ENCODE measurements at regions not wholly inside any gene's neighbourhood (a gene's known extent, or its start where the extent isn't known, plus 50 kb on each side); places are given as distances from the start of the nearest gene placed in this dataset.

DNA sequence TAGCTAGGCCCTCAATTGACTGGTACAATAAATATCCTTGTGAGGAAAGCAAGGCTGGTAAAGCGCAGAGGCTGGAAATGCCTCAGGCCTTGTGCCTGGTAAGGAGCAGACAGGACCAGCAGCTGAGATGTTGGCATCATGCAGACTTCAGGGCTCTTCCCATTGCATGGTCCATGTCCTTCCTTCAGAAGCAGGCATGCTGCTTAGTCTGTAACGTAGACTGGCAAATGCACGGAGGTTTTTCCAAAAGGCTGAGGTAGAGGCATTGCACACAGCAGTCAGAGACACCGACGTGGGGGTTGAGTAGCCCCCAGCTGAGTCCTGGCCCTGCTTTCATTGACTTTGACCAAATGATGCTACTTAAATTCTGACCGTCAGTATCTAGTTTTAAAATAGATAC, 87.1 kb downstream of the ADRB2 start:
- Histone ChIP-seq H3K36me3 (ENCODE audit: insufficient read depth, low read length) (no peaks in the 10 kb centered on the region), H2AFZ (ENCODE audit: low read length, unreplicated experiment) (no peak overlapping the region), H3K79me2 (ENCODE audit: control insufficient read depth, insufficient read depth, low read length, unreplicated experiment) (no peaks in the 10 kb centered on the region), H3K4me1 (ENCODE audit: control insufficient read depth, insufficient read depth, low read length, unreplicated experiment) (peaks cover 68% of the 10 kb centered on the region), H3K4me3 (ENCODE audit: low read depth, low read length) (no peak overlapping the region), H3K27me3 (ENCODE audit: insufficient read depth, low read length) (no peaks in the 10 kb centered on the region), H3K27ac (ENCODE audit: low read depth, low read length) (peak overlapping the region; percentile 87)

DNA sequence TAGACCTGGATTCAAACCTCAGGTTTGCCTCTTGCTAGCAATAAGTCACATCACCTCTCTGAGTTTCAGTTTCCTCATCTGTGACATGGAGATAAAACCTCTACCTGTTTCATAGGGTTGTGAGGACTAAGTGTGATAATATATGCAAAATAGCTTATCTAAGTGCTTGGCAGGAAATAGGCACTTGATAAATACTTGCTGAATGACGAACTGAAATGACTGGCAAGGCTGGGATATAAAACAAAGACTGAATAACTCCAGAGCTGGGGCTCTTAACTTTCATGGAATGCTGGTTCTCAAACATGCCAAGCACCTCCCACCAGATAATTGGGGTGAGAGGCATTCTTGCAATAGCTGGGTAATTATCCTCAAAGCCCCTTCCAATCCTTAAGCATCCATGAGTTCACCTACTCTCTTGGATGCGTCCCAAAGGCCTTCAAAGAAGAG, 87.6 kb downstream of the ADRB2 start:
- Histone ChIP-seq H3K4me3 (ENCODE audit: low read depth, low read length) (no peak overlapping the region), H3K79me2 (ENCODE audit: control insufficient read depth, insufficient read depth, low read length, unreplicated experiment) (no peaks in the 10 kb centered on the region), H3K27me3 (ENCODE audit: insufficient read depth, low read length) (no peaks in the 10 kb centered on the region), H2AFZ (ENCODE audit: low read length, unreplicated experiment) (peak overlapping the region; percentile 10), H3K27ac (ENCODE audit: low read depth, low read length) (peak overlapping the region; percentile 87), H3K4me1 (ENCODE audit: control insufficient read depth, insufficient read depth, low read length, unreplicated experiment) (peaks cover 67% of the 10 kb centered on the region), H3K36me3 (ENCODE audit: insufficient read depth, low read length) (no peaks in the 10 kb centered on the region)

DNA sequence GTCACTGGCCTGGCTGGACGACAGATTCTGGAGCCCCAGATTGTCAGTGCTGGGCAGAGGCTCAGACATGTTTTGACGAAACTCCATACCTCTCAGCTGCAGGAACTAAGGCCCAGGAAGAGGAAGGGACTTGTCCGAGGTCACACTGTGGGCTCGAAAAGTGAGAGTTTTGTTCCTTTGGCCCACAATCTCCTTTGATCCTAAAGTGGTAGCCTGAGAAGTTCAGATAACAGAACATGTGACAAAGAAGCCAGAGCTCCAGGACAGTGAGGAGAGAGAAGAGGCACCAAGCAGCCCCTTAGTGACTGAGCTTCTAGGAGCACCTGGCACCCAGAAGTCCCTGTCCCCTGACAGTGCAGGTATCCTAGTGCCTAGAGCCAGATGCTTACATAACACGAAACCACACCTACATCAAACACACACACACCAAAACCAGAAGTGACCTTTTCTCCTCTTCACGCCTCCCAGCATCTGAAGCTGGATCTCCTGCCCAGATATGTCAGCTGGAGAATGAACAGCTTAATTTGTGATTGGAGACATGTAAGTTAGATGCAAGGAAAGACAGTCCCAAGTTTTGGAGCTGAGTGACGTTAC, 88.9 kb downstream of the ADRB2 start:
- Histone ChIP-seq H3K27me3 (ENCODE audit: insufficient read depth, low read length) (no peaks in the 10 kb centered on the region), H3K4me1 (ENCODE audit: control insufficient read depth, insufficient read depth, low read length, unreplicated experiment) (peaks cover 54% of the 10 kb centered on the region), H3K36me3 (ENCODE audit: insufficient read depth, low read length) (no peaks in the 10 kb centered on the region), H3K79me2 (ENCODE audit: control insufficient read depth, insufficient read depth, low read length, unreplicated experiment) (no peaks in the 10 kb centered on the region), H2AFZ (ENCODE audit: low read length, unreplicated experiment) (peak overlapping the region; percentile 7), H3K27ac (ENCODE audit: low read depth, low read length) (peak overlapping the region; percentile 87; the same call in 1 of the 2 replicates), H3K4me3 (ENCODE audit: low read depth, low read length) (no peak overlapping the region)

DNA sequence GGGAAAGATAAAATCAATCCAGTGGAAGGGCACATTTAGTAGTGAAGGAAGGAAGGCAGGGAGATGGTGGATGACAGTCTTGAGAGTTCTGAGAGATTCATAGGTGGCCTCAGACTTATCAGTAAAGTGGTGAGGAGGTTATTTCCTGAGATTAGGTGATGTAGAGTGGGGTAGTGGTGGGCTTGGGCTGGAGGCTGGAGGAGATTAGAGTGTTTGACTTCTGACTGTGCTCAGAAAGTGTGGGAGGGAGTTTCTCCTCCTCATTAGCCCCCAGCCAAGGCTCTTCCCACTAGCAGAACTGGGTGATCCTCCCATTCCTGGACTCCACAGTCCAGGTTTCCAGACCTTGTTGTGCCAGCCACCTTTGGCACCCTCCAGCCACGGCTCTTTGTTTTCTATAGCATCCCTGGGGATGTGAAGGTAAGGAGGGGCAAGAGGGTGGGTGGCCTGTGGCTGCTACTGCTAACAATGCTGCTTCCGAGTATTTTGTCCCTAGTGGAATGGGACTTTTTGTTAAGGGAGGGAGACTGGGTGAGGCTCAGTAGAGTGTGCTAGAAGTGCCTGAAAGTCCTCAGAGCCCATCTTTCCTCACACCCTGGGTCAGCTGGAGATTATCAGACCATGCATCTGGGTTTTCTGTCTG, 94.4 kb downstream of the ADRB2 start:
- Histone ChIP-seq H2AFZ (ENCODE audit: low read length, unreplicated experiment) (no peak overlapping the region), H3K36me3 (ENCODE audit: insufficient read depth, low read length) (no peaks in the 10 kb centered on the region), H3K4me3 (ENCODE audit: low read depth, low read length) (no peak overlapping the region), H3K4me1 (ENCODE audit: control insufficient read depth, insufficient read depth, low read length, unreplicated experiment) (peaks cover 7% of the 10 kb centered on the region), H3K27me3 (ENCODE audit: insufficient read depth, low read length) (no peaks in the 10 kb centered on the region), H3K27ac (ENCODE audit: low read depth, low read length) (no peak overlapping the region), H3K79me2 (ENCODE audit: control insufficient read depth, insufficient read depth, low read length, unreplicated experiment) (no peaks in the 10 kb centered on the region)

DNA sequence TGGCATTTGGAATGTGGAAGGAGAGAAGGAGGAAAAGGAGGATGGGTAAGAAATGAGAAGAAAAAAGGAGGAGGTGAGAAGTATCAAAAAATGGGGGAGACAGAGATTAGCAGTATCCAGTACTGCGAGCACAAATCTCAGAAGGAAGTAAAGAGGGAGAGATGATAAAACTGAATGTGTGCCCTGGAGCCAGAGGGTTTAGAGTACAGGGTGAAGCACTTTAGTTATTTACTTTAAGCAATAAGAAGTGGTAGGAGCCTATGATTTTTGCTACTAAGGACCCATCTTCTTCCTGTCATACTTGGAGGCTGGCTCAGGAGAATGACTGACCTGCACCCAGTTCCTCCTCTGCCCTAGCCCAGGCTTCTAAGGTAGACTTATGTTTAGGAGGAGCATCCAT, 94.9 kb downstream of the ADRB2 start:
- Histone ChIP-seq H3K36me3 (ENCODE audit: insufficient read depth, low read length) (no peaks in the 10 kb centered on the region), H3K4me3 (ENCODE audit: low read depth, low read length) (no peak overlapping the region), H2AFZ (ENCODE audit: low read length, unreplicated experiment) (no peak overlapping the region), H3K4me1 (ENCODE audit: control insufficient read depth, insufficient read depth, low read length, unreplicated experiment) (peaks cover 7% of the 10 kb centered on the region), H3K79me2 (ENCODE audit: control insufficient read depth, insufficient read depth, low read length, unreplicated experiment) (no peaks in the 10 kb centered on the region), H3K27me3 (ENCODE audit: insufficient read depth, low read length) (no peaks in the 10 kb centered on the region), H3K27ac (ENCODE audit: low read depth, low read length) (no peak overlapping the region)

DNA sequence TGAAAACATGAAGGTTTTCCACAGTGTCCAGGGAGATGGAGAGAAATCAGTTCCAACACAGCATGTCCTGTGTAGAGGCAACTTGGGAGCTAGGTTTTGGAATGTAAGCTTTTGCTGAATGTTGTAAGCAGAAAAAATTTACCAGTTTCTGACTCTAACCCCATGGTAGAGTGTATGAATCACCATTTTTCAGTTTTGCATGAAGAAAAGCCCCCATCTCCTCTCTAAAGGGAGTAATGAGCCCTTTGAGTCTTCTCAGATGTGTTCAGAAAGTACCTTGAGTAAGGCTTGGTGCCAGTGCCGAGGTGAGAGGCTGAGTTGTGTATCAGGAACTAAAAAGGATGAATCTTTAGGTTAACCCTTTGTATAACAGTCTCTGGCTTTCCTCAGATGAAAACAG, 96.2 kb downstream of the ADRB2 start:
- Histone ChIP-seq H3K36me3 (ENCODE audit: insufficient read depth, low read length) (no peaks in the 10 kb centered on the region), H2AFZ (ENCODE audit: low read length, unreplicated experiment) (no peak overlapping the region), H3K27me3 (ENCODE audit: insufficient read depth, low read length) (no peaks in the 10 kb centered on the region), H3K4me3 (ENCODE audit: low read depth, low read length) (no peak overlapping the region), H3K4me1 (ENCODE audit: control insufficient read depth, insufficient read depth, low read length, unreplicated experiment) (peaks cover 9% of the 10 kb centered on the region), H3K79me2 (ENCODE audit: control insufficient read depth, insufficient read depth, low read length, unreplicated experiment) (no peaks in the 10 kb centered on the region), H3K27ac (ENCODE audit: low read depth, low read length) (no peak overlapping the region)

DNA sequence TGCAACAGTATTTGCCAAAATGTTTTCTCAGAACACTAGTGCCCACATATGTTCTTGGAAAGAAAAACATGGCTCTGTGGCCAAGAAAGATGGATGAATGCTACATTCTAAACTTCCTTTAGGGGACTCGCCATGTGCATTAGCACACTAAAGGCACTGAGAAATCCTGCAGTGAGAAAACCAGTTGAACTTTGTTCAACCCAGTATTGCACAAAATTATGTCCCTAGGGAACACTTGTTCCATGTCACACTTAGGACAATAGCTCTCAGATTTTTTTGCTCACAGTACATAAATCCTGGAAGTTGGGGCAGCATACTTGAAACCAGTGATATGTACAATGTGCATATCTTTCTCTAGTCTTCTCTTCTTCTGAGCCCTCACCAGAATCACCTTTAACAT, 96.6 kb downstream of the ADRB2 start:
- Histone ChIP-seq H3K4me1 (ENCODE audit: control insufficient read depth, insufficient read depth, low read length, unreplicated experiment) (peaks cover 13% of the 10 kb centered on the region), H3K27me3 (ENCODE audit: insufficient read depth, low read length) (no peaks in the 10 kb centered on the region), H3K79me2 (ENCODE audit: control insufficient read depth, insufficient read depth, low read length, unreplicated experiment) (no peaks in the 10 kb centered on the region), H3K27ac (ENCODE audit: low read depth, low read length) (no peak overlapping the region), H3K4me3 (ENCODE audit: low read depth, low read length) (no peak overlapping the region), H3K36me3 (ENCODE audit: insufficient read depth, low read length) (no peaks in the 10 kb centered on the region), H2AFZ (ENCODE audit: low read length, unreplicated experiment) (no peak overlapping the region)

DNA sequence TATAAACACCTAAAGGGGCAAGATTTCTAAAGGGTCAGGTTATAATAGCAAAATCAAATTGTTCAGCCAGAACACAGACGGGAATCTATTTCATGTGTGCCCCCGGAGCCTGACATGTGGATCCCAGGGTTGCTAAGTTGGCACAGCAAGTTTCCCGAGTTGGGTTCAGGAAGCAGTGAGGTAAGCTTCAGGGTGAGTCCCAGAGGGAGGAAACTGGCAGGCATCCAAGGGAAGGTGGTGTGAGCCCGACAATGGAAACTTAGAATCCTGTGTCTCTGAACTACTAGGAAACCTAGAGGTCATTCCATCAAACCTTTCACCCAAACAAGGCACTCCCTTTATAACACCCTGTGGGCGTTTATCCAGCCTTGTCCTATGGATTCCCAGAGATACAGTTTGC, 98.4 kb downstream of the ADRB2 start:
- Histone ChIP-seq H3K27me3 (ENCODE audit: insufficient read depth, low read length) (no peaks in the 10 kb centered on the region), H2AFZ (ENCODE audit: low read length, unreplicated experiment) (no peak overlapping the region), H3K79me2 (ENCODE audit: control insufficient read depth, insufficient read depth, low read length, unreplicated experiment) (no peaks in the 10 kb centered on the region), H3K4me3 (ENCODE audit: low read depth, low read length) (no peak overlapping the region), H3K36me3 (ENCODE audit: insufficient read depth, low read length) (no peaks in the 10 kb centered on the region), H3K4me1 (ENCODE audit: control insufficient read depth, insufficient read depth, low read length, unreplicated experiment) (peaks cover 20% of the 10 kb centered on the region), H3K27ac (ENCODE audit: low read depth, low read length) (no peak overlapping the region)

DNA sequence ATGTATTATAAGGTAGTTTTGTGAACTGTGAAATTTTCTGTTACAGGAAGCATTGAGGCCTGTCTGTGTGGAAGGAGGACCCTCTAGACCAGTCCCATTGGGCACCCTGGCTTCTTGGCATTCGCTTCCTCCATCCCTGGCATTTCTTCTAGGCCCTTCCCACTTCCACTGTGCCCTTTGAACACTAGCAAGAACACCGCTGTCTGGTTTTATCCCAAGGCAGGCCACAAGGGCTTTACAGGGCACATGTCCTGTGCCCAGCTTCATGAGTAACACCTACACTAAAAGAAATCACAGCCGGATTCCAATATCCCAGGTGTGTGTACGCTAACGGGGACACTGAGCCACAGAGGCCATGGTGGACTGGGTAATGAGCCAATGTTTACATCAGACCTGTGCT, 99.8 kb downstream of the ADRB2 start:
- Histone ChIP-seq H3K4me3 (ENCODE audit: low read depth, low read length) (no peak overlapping the region), H2AFZ (ENCODE audit: low read length, unreplicated experiment) (no peak overlapping the region), H3K27me3 (ENCODE audit: insufficient read depth, low read length) (no peaks in the 10 kb centered on the region), H3K27ac (ENCODE audit: low read depth, low read length) (no peak overlapping the region), H3K79me2 (ENCODE audit: control insufficient read depth, insufficient read depth, low read length, unreplicated experiment) (no peaks in the 10 kb centered on the region), H3K4me1 (ENCODE audit: control insufficient read depth, insufficient read depth, low read length, unreplicated experiment) (peaks cover 20% of the 10 kb centered on the region), H3K36me3 (ENCODE audit: insufficient read depth, low read length) (no peaks in the 10 kb centered on the region)

DNA sequence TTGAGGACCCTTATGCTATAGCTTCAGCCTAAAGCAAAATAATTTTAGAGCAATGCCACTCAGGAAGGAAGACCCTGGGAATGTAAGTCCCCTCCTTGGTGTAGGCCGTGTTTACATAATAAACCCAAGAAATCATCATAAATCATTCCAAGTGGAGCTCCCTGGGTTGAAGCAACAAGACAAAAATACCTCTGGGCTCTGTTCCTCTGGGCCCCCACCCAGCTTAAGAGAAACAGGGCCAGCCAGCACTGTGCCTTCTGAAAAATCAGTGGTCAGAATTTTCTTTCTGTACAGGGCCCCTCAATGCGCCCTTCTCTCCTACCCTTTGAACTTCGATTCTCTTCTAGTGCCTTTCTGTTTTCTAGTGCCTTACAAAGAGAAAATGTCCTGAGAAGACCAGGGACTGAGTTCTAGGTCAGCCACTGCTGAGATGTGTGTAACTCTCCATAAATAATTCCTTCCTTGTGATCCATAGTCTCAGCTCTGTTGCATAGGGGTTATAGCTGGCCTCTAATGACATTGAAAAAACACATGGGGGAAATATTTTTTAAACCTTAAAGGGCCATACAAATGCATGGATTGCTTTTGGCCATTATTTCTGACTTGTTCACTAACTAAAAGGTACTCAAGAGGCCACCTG, 101.0 kb downstream of the ADRB2 start:
- Histone ChIP-seq H3K4me1 (ENCODE audit: control insufficient read depth, insufficient read depth, low read length, unreplicated experiment) (peaks cover 20% of the 10 kb centered on the region), H2AFZ (ENCODE audit: low read length, unreplicated experiment) (no peak overlapping the region), H3K27ac (ENCODE audit: low read depth, low read length) (no peak overlapping the region), H3K4me3 (ENCODE audit: low read depth, low read length) (no peak overlapping the region), H3K36me3 (ENCODE audit: insufficient read depth, low read length) (no peaks in the 10 kb centered on the region), H3K79me2 (ENCODE audit: control insufficient read depth, insufficient read depth, low read length, unreplicated experiment) (no peaks in the 10 kb centered on the region), H3K27me3 (ENCODE audit: insufficient read depth, low read length) (no peaks in the 10 kb centered on the region)

DNA sequence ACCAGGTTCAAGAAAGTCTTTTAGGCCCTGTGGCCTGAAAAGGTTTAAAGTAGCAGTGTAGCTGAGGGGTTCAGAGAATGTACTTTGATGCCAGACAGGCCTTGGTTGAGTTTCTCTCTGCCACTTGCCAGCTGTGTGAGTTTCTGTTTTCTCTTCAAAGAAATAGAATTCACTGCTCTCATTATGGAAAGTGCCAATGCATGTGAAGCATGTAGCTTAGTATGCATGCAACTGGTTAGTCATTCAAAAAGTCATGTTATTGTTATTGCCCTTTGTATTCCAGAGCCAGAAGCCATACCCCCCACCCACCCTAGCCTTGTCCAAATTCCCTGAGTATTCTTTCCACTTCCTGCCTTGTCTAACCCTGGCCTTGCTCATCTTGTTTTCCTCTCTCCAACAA, 101.7 kb downstream of the ADRB2 start:
- H3K36me3 ChIP-seq (ENCODE audit: insufficient read depth, low read length), result no peaks in the 10 kb centered on the region
- no peak overlapping the region for H3K4me3 ChIP-seq (ENCODE audit: low read depth, low read length)
- H3K27ac ChIP-seq (ENCODE audit: low read depth, low read length), result 0 out of 2 replicates have a peak overlapping the region, but pooled peaks have one; percentile 19
- peaks cover 20% of the 10 kb centered on the region for H3K4me1 ChIP-seq (ENCODE audit: control insufficient read depth, insufficient read depth, low read length, unreplicated experiment)
- no peaks in the 10 kb centered on the region for H3K79me2 ChIP-seq (ENCODE audit: control insufficient read depth, insufficient read depth, low read length, unreplicated experiment)
- H3K27me3 ChIP-seq (ENCODE audit: insufficient read depth, low read length), result no peaks in the 10 kb centered on the region
- H2AFZ ChIP-seq (ENCODE audit: low read length, unreplicated experiment), result no peak overlapping the region
